Type B pancreatic cell (in vitro differentiated cells): ENCODE measurements at regions not wholly inside any gene's neighbourhood (a gene's known extent, or its start where the extent isn't known, plus 50 kb on each side); places are given as distances from the start of the nearest gene placed in this dataset.
A peak's percentile ranks its signal among the peaks of the same experiment; 100 is the strongest.

Experiments
- DNase-seq: peaks from one replicate; pipeline ENCODE4 v3.0.0; 2021; ENCODE audit warnings: mixed read lengths; ENCODE audit not compliant: unreplicated experiment; ENCODE audit errors: extremely low spot score
- H3K27ac Mint-ChIP-seq: 2 replicates; pipeline ENCODE4 v1.8.0; 2021; ENCODE audit warnings: mild to moderate bottlenecking, mixed read lengths
- H3K27me3 Mint-ChIP-seq: 2 replicates; pipeline ENCODE4 v1.8.0; 2021; ENCODE audit warnings: mixed read lengths
- H3K36me3 Mint-ChIP-seq: 2 replicates; pipeline ENCODE4 v1.8.0; 2021; ENCODE audit warnings: mixed read lengths
- H3K4me1 Mint-ChIP-seq: one replicate; pipeline ENCODE4 v1.8.0; 2021; ENCODE audit warnings: mixed read lengths; ENCODE audit not compliant: unreplicated experiment
- H3K4me3 Mint-ChIP-seq: 2 replicates; pipeline ENCODE4 v1.8.0; 2021; ENCODE audit warnings: mild to moderate bottlenecking, mixed read lengths
- H3K9me3 Mint-ChIP-seq: 2 replicates; pipeline ENCODE4 v1.8.0; 2021; ENCODE audit warnings: mixed read lengths
- TF ChIP-seq, protein P1 (sequence below): fragments of 200-600 bp; sonication (generic); conservative IDR thresholded peaks from 2 replicates; pipeline ENCODE4 v1.5.0; 2021; ENCODE audit warnings: antibody characterized with exemption, mild to moderate bottlenecking

GRCh38 chr3:25002052-25002451 is 426.0 kb upstream of the RARB start:
- peaks cover 10% of the 10 kb centered on the region for H3K9me3 Mint-ChIP-seq
- no peak overlapping the region for H3K27ac Mint-ChIP-seq
- TF ChIP-seq, protein P1, sequence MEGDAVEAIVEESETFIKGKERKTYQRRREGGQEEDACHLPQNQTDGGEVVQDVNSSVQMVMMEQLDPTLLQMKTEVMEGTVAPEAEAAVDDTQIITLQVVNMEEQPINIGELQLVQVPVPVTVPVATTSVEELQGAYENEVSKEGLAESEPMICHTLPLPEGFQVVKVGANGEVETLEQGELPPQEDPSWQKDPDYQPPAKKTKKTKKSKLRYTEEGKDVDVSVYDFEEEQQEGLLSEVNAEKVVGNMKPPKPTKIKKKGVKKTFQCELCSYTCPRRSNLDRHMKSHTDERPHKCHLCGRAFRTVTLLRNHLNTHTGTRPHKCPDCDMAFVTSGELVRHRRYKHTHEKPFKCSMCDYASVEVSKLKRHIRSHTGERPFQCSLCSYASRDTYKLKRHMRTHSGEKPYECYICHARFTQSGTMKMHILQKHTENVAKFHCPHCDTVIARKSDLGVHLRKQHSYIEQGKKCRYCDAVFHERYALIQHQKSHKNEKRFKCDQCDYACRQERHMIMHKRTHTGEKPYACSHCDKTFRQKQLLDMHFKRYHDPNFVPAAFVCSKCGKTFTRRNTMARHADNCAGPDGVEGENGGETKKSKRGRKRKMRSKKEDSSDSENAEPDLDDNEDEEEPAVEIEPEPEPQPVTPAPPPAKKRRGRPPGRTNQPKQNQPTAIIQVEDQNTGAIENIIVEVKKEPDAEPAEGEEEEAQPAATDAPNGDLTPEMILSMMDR, result no peak
- no peak for DNase-seq
- no peaks in the 10 kb centered on the region for H3K27me3 Mint-ChIP-seq
- H3K4me3 Mint-ChIP-seq, result no peak overlapping the region
- H3K4me1 Mint-ChIP-seq, result peaks cover 23% of the 10 kb centered on the region
- H3K36me3 Mint-ChIP-seq, result peaks cover 8% of the 10 kb centered on the region

DNA sequence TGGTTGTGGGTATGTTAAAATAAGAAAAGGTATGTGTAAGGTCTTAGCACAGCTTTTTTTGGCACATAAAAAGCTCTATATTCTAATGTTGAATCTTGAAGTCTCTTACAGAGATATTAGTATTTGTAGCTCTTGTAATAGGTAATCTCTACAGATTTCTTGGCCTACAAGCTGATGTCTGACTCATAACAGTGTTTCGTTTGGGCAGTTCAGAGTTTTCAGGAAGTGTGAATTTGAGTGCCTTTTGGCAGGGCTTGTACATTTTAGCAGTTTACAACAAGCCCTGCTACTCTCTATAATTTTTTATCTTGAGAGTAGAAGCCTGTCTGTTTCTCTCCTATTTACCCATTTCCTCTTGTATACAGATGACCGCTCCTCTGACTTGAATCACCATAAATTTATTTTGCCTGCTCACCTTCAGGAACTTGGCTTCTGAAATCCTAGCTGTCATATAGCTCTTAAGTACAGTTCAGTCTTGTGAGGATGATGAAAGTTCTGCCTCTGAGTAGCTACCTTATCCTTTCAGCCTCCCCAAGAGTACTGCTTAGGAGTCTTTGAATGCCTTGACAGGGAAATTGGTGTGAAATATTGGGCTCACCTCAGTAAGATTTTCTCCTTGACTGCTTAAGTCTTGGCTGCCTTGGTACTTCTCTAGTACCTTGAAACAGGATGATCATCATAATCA is 419.9 kb upstream of the RARB start:
- TF ChIP-seq, protein P1, result no peak
- no peak for DNase-seq
- Mint-ChIP-seq H3K4me1 (peaks cover 39% of the 10 kb centered on the region), H3K27ac (peak overlapping the region; percentile 52), H3K36me3 (peaks cover 8% of the 10 kb centered on the region), H3K9me3 (peaks cover 10% of the 10 kb centered on the region), H3K4me3 (no peak overlapping the region), H3K27me3 (no peaks in the 10 kb centered on the region)

DNA sequence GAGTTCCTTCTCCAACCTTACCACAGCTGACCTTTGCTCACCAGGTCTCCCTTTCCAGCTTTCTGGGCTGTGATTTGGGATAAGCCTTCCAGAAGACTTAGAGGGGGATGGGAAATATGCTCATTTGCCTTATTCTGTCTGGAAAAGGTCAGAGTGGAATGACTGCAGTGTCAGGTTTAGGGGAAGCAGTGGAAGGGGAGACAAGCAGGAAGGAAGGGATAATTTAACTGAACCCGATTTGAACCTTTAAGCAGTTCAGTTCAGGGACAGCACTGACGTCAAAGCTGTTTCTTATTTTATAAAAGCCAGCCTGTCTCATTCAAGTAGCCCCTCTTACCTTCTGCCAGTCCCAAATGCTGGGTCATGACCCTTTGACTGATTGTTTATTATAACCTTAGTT is 418.4 kb upstream of the RARB start:
- no peak overlapping the region for H3K4me3 Mint-ChIP-seq
- TF ChIP-seq, protein P1, result no peak
- H3K4me1 Mint-ChIP-seq, result peaks cover 34% of the 10 kb centered on the region
- no peak for DNase-seq
- H3K9me3 Mint-ChIP-seq, result peaks cover 10% of the 10 kb centered on the region
- no peaks in the 10 kb centered on the region for H3K27me3 Mint-ChIP-seq
- no peak overlapping the region for H3K27ac Mint-ChIP-seq
- peaks cover 11% of the 10 kb centered on the region for H3K36me3 Mint-ChIP-seq

- no peak for DNase-seq
- TF ChIP-seq, protein P1, result no peak
- Mint-ChIP-seq H3K9me3 (no peaks in the 10 kb centered on the region), H3K4me1 (peaks cover 9% of the 10 kb centered on the region), H3K4me3 (no peak overlapping the region), H3K27me3 (no peaks in the 10 kb centered on the region), H3K27ac (no peak overlapping the region), H3K36me3 (peaks cover 3% of the 10 kb centered on the region)
Measured at GRCh38 chr3:25015599-25015998, 412.5 kb upstream of the RARB start.

GRCh38 chr3:25018909-25019308 is 409.2 kb upstream of the RARB start:
- TF ChIP-seq, protein P1, result no peak
- Mint-ChIP-seq H3K4me1 (no peaks in the 10 kb centered on the region), H3K27me3 (no peaks in the 10 kb centered on the region), H3K27ac (no peak overlapping the region), H3K36me3 (no peaks in the 10 kb centered on the region), H3K9me3 (no peaks in the 10 kb centered on the region), H3K4me3 (no peak overlapping the region)
- DNase-seq, result no peak
